Adrenal gland (tissue), 5 donors: ENCODE measurements at regions not wholly inside any gene's neighbourhood (a gene's known extent, or its start where the extent isn't known, plus 50 kb on each side); places are given as distances from the start of the nearest gene placed in this dataset.

Source experiments
- POLR2A ChIP-seq, 2 donors: fragments of 450-650 bp; IDR thresholded peaks; one replicate each; pipeline ENCODE4 v1.6.1; 2017; ENCODE audit warnings: antibody characterized with exemption in 2 of 2, mild to moderate bottlenecking in 2 of 2, moderate library complexity in 1 of 2
- TF ChIP-seq, protein P1 (sequence below), 6 experiments: fragments of 450-650 bp in 4 of 6; fragments of 200-600 bp in 2 of 6; sonication (generic) in 1 of 6; IDR thresholded peaks; 1 replicate in 5 of 6; 2 replicates in 1 of 6; pipeline versions ENCODE4 v1.5.1 to v1.8.0; 2016 to 2021; ENCODE audit warnings: antibody characterized with exemption in 6 of 6, mild to moderate bottlenecking in 2 of 6, moderate library complexity in 1 of 6
- donor health status: DM: no; HTN: no; CAD: no.

- TF ChIP-seq, protein P1, sequence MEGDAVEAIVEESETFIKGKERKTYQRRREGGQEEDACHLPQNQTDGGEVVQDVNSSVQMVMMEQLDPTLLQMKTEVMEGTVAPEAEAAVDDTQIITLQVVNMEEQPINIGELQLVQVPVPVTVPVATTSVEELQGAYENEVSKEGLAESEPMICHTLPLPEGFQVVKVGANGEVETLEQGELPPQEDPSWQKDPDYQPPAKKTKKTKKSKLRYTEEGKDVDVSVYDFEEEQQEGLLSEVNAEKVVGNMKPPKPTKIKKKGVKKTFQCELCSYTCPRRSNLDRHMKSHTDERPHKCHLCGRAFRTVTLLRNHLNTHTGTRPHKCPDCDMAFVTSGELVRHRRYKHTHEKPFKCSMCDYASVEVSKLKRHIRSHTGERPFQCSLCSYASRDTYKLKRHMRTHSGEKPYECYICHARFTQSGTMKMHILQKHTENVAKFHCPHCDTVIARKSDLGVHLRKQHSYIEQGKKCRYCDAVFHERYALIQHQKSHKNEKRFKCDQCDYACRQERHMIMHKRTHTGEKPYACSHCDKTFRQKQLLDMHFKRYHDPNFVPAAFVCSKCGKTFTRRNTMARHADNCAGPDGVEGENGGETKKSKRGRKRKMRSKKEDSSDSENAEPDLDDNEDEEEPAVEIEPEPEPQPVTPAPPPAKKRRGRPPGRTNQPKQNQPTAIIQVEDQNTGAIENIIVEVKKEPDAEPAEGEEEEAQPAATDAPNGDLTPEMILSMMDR (IDR thresholded peaks at IDR 0.05): no peak
- no peak for TF ChIP-seq POLR2A (IDR thresholded peaks at IDR 0.05)
Observed at GRCh38 chr15:66985653-66986052, 79.7 kb upstream of the SMAD3 start.
